ENCODE measurements at regions not wholly inside any gene's neighbourhood (a gene's known extent, or its start where the extent isn't known, plus 50 kb on each side); places are given as distances from the start of the nearest gene placed in this dataset.

GRCh38 chr16:65524231-65524630 lies 402.4 kb upstream of the CDH11 start:
- DNase-seq, result no peak

- no peak for DNase-seq
Measured at GRCh38 chr16:65523283-65523944, 401.6 kb upstream of the CDH11 start.

GRCh38 chr16:65522412-65522811 lies 400.5 kb upstream of the CDH11 start:
- no peak for DNase-seq

- no peak for DNase-seq
Measured at GRCh38 chr16:65521633-65522328, 399.9 kb upstream of the CDH11 start.

GRCh38 chr16:65519402-65519801 lies 397.5 kb upstream of the CDH11 start:
- no peak for DNase-seq

GRCh38 chr16:65515193-65515592 lies 393.3 kb upstream of the CDH11 start:
- no peak for DNase-seq

GRCh38 chr16:65510850-65511249 lies 389.0 kb upstream of the CDH11 start:
- DNase-seq, result no peak

- no peak for DNase-seq
Measured at GRCh38 chr16:65510241-65510640, 388.4 kb upstream of the CDH11 start.

- DNase-seq, result no peak
Measured at GRCh38 chr16:65509172-65509571, 387.3 kb upstream of the CDH11 start.

GRCh38 chr16:65500919-65501318 lies 379.1 kb upstream of the CDH11 start:
- no peak for DNase-seq

GRCh38 chr16:65500007-65500406 lies 378.1 kb upstream of the CDH11 start:
- no peak for DNase-seq

GRCh38 chr16:65499566-65499965 lies 377.7 kb upstream of the CDH11 start:
- no peak for DNase-seq

GRCh38 chr16:65497571-65497970 lies 375.7 kb upstream of the CDH11 start:
- no peak for DNase-seq

- DNase-seq, result no peak
Measured at GRCh38 chr16:65495106-65495505, 373.2 kb upstream of the CDH11 start.

GRCh38 chr16:65494609-65495008 lies 372.7 kb upstream of the CDH11 start:
- DNase-seq, result no peak

- no peak for DNase-seq
Measured at GRCh38 chr16:65494080-65494479, 372.2 kb upstream of the CDH11 start.

GRCh38 chr16:65490286-65490685 lies 368.4 kb upstream of the CDH11 start:
- DNase-seq, result no peak

- no peak for DNase-seq
Measured at GRCh38 chr16:65489531-65490023, 367.7 kb upstream of the CDH11 start.

- no peak for DNase-seq
Measured at GRCh38 chr16:65487231-65487630, 365.4 kb upstream of the CDH11 start.

GRCh38 chr16:65481956-65482355 lies 360.1 kb upstream of the CDH11 start:
- DNase-seq, result no peak

- no peak for DNase-seq
Measured at GRCh38 chr16:65480281-65481091, 358.6 kb upstream of the CDH11 start.

- no peak for DNase-seq
Measured at GRCh38 chr16:65476448-65476955, 354.6 kb upstream of the CDH11 start.

GRCh38 chr16:65473699-65474098 lies 351.8 kb upstream of the CDH11 start:
- DNase-seq, result no peak

- no peak for DNase-seq
Measured at GRCh38 chr16:65469116-65469515, 347.3 kb upstream of the CDH11 start.
